Activated T-cell treated with anti-CD3 and anti-CD28 coated beads for 1 hour (primary cell): ENCODE measurements at regions not wholly inside any gene's neighbourhood (a gene's known extent, or its start where the extent isn't known, plus 50 kb on each side); places are given as distances from the start of the nearest gene placed in this dataset.

Source experiments
- DNase-seq: peaks from one replicate; pipeline ENCODE4 v3.0.0-alpha.2; 2020; ENCODE audit warnings: low read depth

GRCh38 chr3:152054315-152054714 is 180.9 kb downstream of the SUCNR1 start:
- DNase-seq, result no peak

- no peak for DNase-seq
Observed at GRCh38 chr3:152056073-152056472, 182.6 kb downstream of the SUCNR1 start.

- no peak for DNase-seq
Observed at GRCh38 chr3:152056481-152056880, 183.0 kb downstream of the SUCNR1 start.

- no peak for DNase-seq
Observed at GRCh38 chr3:152056987-152057386, 183.5 kb downstream of the SUCNR1 start.

GRCh38 chr3:152058856-152059255 is 185.4 kb downstream of the SUCNR1 start:
- no peak for DNase-seq

GRCh38 chr3:152060701-152061100 is 187.3 kb downstream of the SUCNR1 start:
- DNase-seq, result no peak

GRCh38 chr3:152061296-152061695 is 187.9 kb downstream of the SUCNR1 start:
- DNase-seq, result no peak

- no peak for DNase-seq
Observed at GRCh38 chr3:152069871-152070270, 196.4 kb downstream of the SUCNR1 start.

- no peak for DNase-seq
Observed at GRCh38 chr3:152071315-152071714, 197.4 kb upstream of the MBNL1 start.

- DNase-seq, result no peak
Observed at GRCh38 chr3:152071924-152072323, 196.8 kb upstream of the MBNL1 start.

GRCh38 chr3:152073267-152073666 is 195.5 kb upstream of the MBNL1 start:
- DNase-seq, result no peak

GRCh38 chr3:152076148-152076547 is 192.6 kb upstream of the MBNL1 start:
- no peak for DNase-seq

GRCh38 chr3:152079980-152080379 is 188.7 kb upstream of the MBNL1 start:
- DNase-seq, result no peak

GRCh38 chr3:152083135-152083534 is 185.6 kb upstream of the MBNL1 start:
- DNase-seq, result no peak

- DNase-seq, result no peak
Observed at GRCh38 chr3:152084441-152085158, 184.1 kb upstream of the MBNL1 start.

- DNase-seq, result no peak
Observed at GRCh38 chr3:152087153-152087552, 181.6 kb upstream of the MBNL1 start.

- no peak for DNase-seq
Observed at GRCh38 chr3:152089528-152089927, 179.2 kb upstream of the MBNL1 start.

GRCh38 chr3:152091725-152092124 is 177.0 kb upstream of the MBNL1 start:
- no peak for DNase-seq

- DNase-seq, result no peak
Observed at GRCh38 chr3:152093901-152094300, 174.8 kb upstream of the MBNL1 start.

GRCh38 chr3:152094406-152094805 is 174.3 kb upstream of the MBNL1 start:
- DNase-seq, result no peak

- DNase-seq, result no peak
Observed at GRCh38 chr3:152095472-152095871, 173.3 kb upstream of the MBNL1 start.

GRCh38 chr3:152096280-152096906 is 172.3 kb upstream of the MBNL1 start:
- no peak for DNase-seq

GRCh38 chr3:152097120-152097519 is 171.6 kb upstream of the MBNL1 start:
- DNase-seq, result no peak

GRCh38 chr3:152097770-152098169 is 171.0 kb upstream of the MBNL1 start:
- DNase-seq, result no peak
